Gastroesophageal sphincter (tissue), 4 donors: ENCODE measurements at regions not wholly inside any gene's neighbourhood (a gene's known extent, or its start where the extent isn't known, plus 50 kb on each side); places are given as distances from the start of the nearest gene placed in this dataset.

Source experiments
- ATAC-seq: fragments of 150-250 bp; one replicate; pipeline ENCODE4 v1.9.1; 2016; ENCODE audit warnings: mild to moderate bottlenecking, moderate library complexity
- H3K27ac ChIP-seq, 4 donors: fragments of 200-600 bp; sonication (generic) in 3 of 4; 1 replicate in 3 of 4; 2 replicates in 1 of 4; pipeline ENCODE4 v1.5.1; 2016 to 2019
- H3K27me3 ChIP-seq: fragments of 200-600 bp; sonication (generic); one replicate; pipeline ENCODE4 v1.5.1; 2019
- H3K36me3 ChIP-seq, 2 donors: fragments of 200-600 bp; sonication (generic); one replicate each; pipeline ENCODE4 v1.5.1; 2019; ENCODE audit warnings: control low read depth in 1 of 2
- H3K4me1 ChIP-seq, 3 donors: fragments of 200-600 bp; sonication (generic); 1 replicate in 2 of 3; 2 replicates in 1 of 3; pipeline ENCODE4 v1.5.1; 2016 to 2019; ENCODE audit warnings: control low read depth in 2 of 3
- H3K4me3 ChIP-seq, 2 donors: fragments of 200-600 bp; sonication (generic); one replicate each; pipeline ENCODE4 v1.5.1; 2019; ENCODE audit warnings: mild to moderate bottlenecking in 1 of 2, moderate library complexity in 1 of 2
- H3K9me3 ChIP-seq, 3 donors: fragments of 200-600 bp; sonication (generic); one replicate each; pipeline ENCODE4 v1.5.1; 2017 to 2019; ENCODE audit warnings: control low read depth in 2 of 3
- CTCF ChIP-seq, 4 experiments: fragments of 200-600 bp in 2 of 4; fragments of 450-650 bp in 2 of 4; sonication (generic) in 1 of 4; IDR thresholded peaks; one replicate each; pipeline ENCODE4 v1.5.1; 2017 to 2019; ENCODE audit warnings: antibody characterized with exemption in 4 of 4, mild to moderate bottlenecking in 2 of 4, moderate library complexity in 2 of 4
- EP300 ChIP-seq: sonication (generic); formaldehyde crosslinking; IDR thresholded peaks from one replicate; pipeline ENCODE4 v1.6.1; 2017; ENCODE audit warnings: antibody characterized with exemption, mild to moderate bottlenecking
- POLR2A ChIP-seq, 2 donors: fragments of 450-650 bp; IDR thresholded peaks; one replicate each; pipeline ENCODE4 v1.6.1; 2017; ENCODE audit warnings: antibody characterized with exemption in 2 of 2, mild to moderate bottlenecking in 2 of 2, moderate library complexity in 1 of 2
- POLR2AphosphoS5 ChIP-seq: sonication (generic); formaldehyde crosslinking; IDR thresholded peaks from one replicate; pipeline ENCODE4 v1.6.1; 2017; ENCODE audit warnings: antibody characterized with exemption
- WGBS, 2 donors: methylation state at CpG; one replicate each; pipeline ENCODE4 v1.1.5; 2018; ENCODE audit warnings: low coverage in 1 of 2; 5-methylcytosine and 5-hydroxymethylcytosine counted together

- no peaks in the 10 kb centered on the region for H3K4me1 ChIP-seq
- H3K27me3 ChIP-seq = no peaks in the 10 kb centered on the region
- H3K27ac ChIP-seq = no peak overlapping the region
- no peak for ATAC-seq
- 31 to 33% methylated on average over 3 to 4 of the region's 4 CpGs for WGBS, 2 donors
- no peaks in the 10 kb centered on the region for H3K36me3 ChIP-seq
- no peak for TF ChIP-seq CTCF (IDR thresholded peaks at IDR 0.05)
- TF ChIP-seq EP300 = no peak
- TF ChIP-seq POLR2A (IDR thresholded peaks at IDR 0.05) = no peak
- TF ChIP-seq POLR2AphosphoS5 = no peak
- H3K9me3 ChIP-seq = no peaks in the 10 kb centered on the region
- no peak overlapping the region for H3K4me3 ChIP-seq
Observed at GRCh38 chr13:69213396-69213795, 894.2 kb upstream of the ATXN8OS start.

GRCh38 chr13:69204620-69205019 lies 903.0 kb upstream of the ATXN8OS start:
- TF ChIP-seq POLR2A (IDR thresholded peaks at IDR 0.05) = no peak
- TF ChIP-seq CTCF (IDR thresholded peaks at IDR 0.05) = no peak
- TF ChIP-seq EP300 = no peak
- Histone ChIP-seq H3K27ac (no peak overlapping the region), H3K4me3 (no peak overlapping the region), H3K27me3 (no peaks in the 10 kb centered on the region), H3K9me3 (no peaks in the 10 kb centered on the region), H3K36me3 (no peaks in the 10 kb centered on the region), H3K4me1 (no peaks in the 10 kb centered on the region)
- WGBS, 2 donors = 18 to 39% methylated on average over 2 of the region's 2 CpGs
- no peak for ATAC-seq

DNA sequence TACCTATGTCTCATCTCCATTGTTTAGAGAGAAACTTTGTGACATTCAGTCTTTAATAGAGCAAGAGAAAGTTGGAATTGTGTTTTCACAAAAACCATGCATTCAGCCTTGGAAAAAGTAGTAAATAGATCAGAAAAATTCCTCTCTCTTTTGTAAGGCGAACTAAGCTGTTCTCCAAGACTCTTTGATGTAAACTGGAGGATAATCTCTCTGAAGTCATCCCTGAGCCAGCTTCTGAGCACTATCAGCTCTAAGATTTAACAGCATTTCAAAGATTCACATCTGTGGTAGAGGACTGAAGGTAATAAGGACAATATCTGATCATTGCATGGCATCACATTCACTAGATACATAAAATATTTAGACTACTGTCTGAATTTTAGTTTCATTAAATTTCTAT lies 904.6 kb upstream of the ATXN8OS start:
- Histone ChIP-seq H3K9me3 (no peaks in the 10 kb centered on the region), H3K27me3 (no peaks in the 10 kb centered on the region), H3K27ac (no peak overlapping the region), H3K4me3 (no peak overlapping the region), H3K4me1 (no peaks in the 10 kb centered on the region), H3K36me3 (no peaks in the 10 kb centered on the region)
- no peak for TF ChIP-seq CTCF (IDR thresholded peaks at IDR 0.05)
- TF ChIP-seq POLR2A (IDR thresholded peaks at IDR 0.05) = no peak
- no peak for TF ChIP-seq EP300
- no peak for TF ChIP-seq POLR2AphosphoS5
- ATAC-seq = no peak
- 58 to 100% methylated on average over 1 of the region's 1 CpG for WGBS, 2 donors

- no peak for ATAC-seq
- 47 to 54% methylated on average over 4 to 5 of the region's 5 CpGs for WGBS, 2 donors
- no peak overlapping the region for H3K27ac ChIP-seq
- no peak overlapping the region for H3K4me3 ChIP-seq
- H3K27me3 ChIP-seq = no peaks in the 10 kb centered on the region
- H3K4me1 ChIP-seq = no peaks in the 10 kb centered on the region
- H3K36me3 ChIP-seq = no peaks in the 10 kb centered on the region
- TF ChIP-seq POLR2AphosphoS5 (no peak), POLR2A (IDR thresholded peaks at IDR 0.05) (no peak), CTCF (IDR thresholded peaks at IDR 0.05) (no peak), EP300 (no peak)
- no peaks in the 10 kb centered on the region for H3K9me3 ChIP-seq
Observed at GRCh38 chr13:69199664-69200063, 908.0 kb upstream of the ATXN8OS start.

DNA sequence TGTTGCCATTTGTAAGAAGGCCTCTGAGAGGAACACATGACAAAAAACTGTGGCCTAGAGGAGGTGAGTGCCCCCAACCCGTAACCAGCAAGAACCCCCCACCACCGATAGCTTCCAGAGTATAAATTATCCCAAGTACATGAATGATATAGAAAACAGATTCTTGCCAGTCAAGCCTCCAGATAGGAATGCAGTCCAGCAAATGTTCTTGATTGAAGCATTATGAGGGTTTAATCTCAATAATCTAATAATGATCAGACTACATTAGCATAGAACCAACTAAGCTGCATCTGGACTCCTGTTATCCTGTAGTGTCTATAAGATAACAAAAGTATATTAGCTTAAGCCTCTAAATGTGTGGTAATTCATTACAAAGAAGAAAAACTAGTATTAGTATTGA lies 908.9 kb upstream of the ATXN8OS start:
- no peak for TF ChIP-seq EP300
- no peak for TF ChIP-seq POLR2AphosphoS5
- TF ChIP-seq CTCF (IDR thresholded peaks at IDR 0.05) = no peak
- TF ChIP-seq POLR2A (IDR thresholded peaks at IDR 0.05) = no peak
- Histone ChIP-seq H3K36me3 (no peaks in the 10 kb centered on the region), H3K27ac (no peak overlapping the region), H3K4me3 (no peak overlapping the region), H3K4me1 (no peaks in the 10 kb centered on the region), H3K27me3 (no peaks in the 10 kb centered on the region), H3K9me3 (no peaks in the 10 kb centered on the region)
- WGBS, 2 donors = 78% methylated on average over 2 of the region's 2 CpGs; no CpG with 5 or more reads in 1 of the 2 donors
- no peak for ATAC-seq
